ENCODE measurements at regions not wholly inside any gene's neighbourhood (a gene's known extent, or its start where the extent isn't known, plus 50 kb on each side); places are given as distances from the start of the nearest gene placed in this dataset.
"Not testable (repeated sequence)": the region's sequence is repeated elsewhere in the genome, so short reads cannot be mapped to it uniquely, and the experiment has no call there.

GRCh38 chr14:51462182-51462581 lies 189.5 kb upstream of the FRMD6 start:
- H3K27ac ChIP-seq: no peak overlapping the region
- no peak for ATAC-seq
- H3K9me3 ChIP-seq: no peaks in the 10 kb centered on the region
- H3K4me3 ChIP-seq: no peak overlapping the region
- H3K4me1 ChIP-seq: no peaks in the 10 kb centered on the region
- no peaks in the 10 kb centered on the region for H3K27me3 ChIP-seq (ENCODE audit: low read depth)
- TF ChIP-seq, protein P1, sequence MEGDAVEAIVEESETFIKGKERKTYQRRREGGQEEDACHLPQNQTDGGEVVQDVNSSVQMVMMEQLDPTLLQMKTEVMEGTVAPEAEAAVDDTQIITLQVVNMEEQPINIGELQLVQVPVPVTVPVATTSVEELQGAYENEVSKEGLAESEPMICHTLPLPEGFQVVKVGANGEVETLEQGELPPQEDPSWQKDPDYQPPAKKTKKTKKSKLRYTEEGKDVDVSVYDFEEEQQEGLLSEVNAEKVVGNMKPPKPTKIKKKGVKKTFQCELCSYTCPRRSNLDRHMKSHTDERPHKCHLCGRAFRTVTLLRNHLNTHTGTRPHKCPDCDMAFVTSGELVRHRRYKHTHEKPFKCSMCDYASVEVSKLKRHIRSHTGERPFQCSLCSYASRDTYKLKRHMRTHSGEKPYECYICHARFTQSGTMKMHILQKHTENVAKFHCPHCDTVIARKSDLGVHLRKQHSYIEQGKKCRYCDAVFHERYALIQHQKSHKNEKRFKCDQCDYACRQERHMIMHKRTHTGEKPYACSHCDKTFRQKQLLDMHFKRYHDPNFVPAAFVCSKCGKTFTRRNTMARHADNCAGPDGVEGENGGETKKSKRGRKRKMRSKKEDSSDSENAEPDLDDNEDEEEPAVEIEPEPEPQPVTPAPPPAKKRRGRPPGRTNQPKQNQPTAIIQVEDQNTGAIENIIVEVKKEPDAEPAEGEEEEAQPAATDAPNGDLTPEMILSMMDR (IDR thresholded peaks at IDR 0.05): no peak
- DNase-seq: no peak
- intact Hi-C loops (cut with DNase I): no loop called here
- H3K36me3 ChIP-seq: no peaks in the 10 kb centered on the region

DNA sequence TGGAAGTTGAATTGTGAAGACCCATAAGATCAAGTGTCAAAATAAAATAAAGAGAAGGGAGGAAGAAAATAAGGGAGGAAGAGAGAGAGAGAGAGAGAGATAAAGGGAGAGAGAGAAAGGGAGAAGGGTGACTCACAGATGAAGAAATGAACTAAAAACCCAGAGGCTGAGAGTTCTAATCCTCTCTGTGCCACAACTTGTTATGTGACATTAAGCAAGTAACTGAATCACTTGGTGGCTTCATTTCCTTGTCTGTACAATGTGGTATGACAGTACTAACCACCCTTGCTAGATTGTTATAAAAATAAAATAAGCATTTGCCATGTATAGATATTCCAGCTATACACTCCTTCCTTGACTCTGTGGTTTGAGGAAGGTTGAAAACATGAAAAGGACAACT lies 189.0 kb upstream of the FRMD6 start:
- ATAC-seq: no peak
- no peaks in the 10 kb centered on the region for H3K9me3 ChIP-seq
- no peaks in the 10 kb centered on the region for H3K4me1 ChIP-seq
- TF ChIP-seq, protein P1 (IDR thresholded peaks at IDR 0.05): no peak
- H3K4me3 ChIP-seq: no peak overlapping the region
- no peak overlapping the region for H3K27ac ChIP-seq
- intact Hi-C loops (cut with DNase I): no loop called here
- H3K27me3 ChIP-seq (ENCODE audit: low read depth): no peaks in the 10 kb centered on the region
- no peaks in the 10 kb centered on the region for H3K36me3 ChIP-seq
- DNase-seq: no peak

- Histone ChIP-seq H3K27me3 (ENCODE audit: low read depth) (no peaks in the 10 kb centered on the region), H3K4me3 (no peak overlapping the region), H3K9me3 (no peaks in the 10 kb centered on the region), H3K27ac (no peak overlapping the region), H3K36me3 (no peaks in the 10 kb centered on the region), H3K4me1 (no peaks in the 10 kb centered on the region)
- intact Hi-C loops (cut with DNase I): no loop called here
- DNase-seq (no peak), ATAC-seq (no peak)
- TF ChIP-seq, protein P1 (IDR thresholded peaks at IDR 0.05): no peak
Measured at GRCh38 chr14:51463461-51463860, 188.2 kb upstream of the FRMD6 start.

GRCh38 chr14:51464411-51464810 lies 187.3 kb upstream of the FRMD6 start:
- TF ChIP-seq, protein P1 (IDR thresholded peaks at IDR 0.05): no peak
- DNase-seq (no peak), ATAC-seq (no peak)
- Histone ChIP-seq H3K27me3 (ENCODE audit: low read depth) (no peaks in the 10 kb centered on the region), H3K4me1 (no peaks in the 10 kb centered on the region), H3K36me3 (no peaks in the 10 kb centered on the region), H3K4me3 (no peak overlapping the region), H3K9me3 (no peaks in the 10 kb centered on the region), H3K27ac (no peak overlapping the region)
- intact Hi-C loops (cut with DNase I): no loop called here

DNA sequence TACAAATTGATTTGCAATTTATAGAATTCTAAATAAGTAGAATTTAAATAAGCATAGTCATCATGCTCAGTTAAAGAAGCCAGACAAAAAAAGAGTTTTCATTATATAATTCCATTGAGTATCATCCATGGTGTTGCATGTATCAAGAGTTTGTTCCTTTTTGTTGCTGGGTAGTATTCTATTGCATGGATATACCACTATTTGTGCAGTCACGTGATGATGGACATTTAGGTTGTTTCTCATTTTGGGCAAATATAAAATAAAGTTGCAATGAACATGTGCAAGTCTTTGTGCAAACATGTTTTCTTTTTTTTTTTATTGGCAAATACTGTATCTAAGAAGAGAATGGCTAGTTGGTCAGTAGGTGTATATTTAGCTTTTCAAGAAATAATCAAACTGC lies 186.2 kb upstream of the FRMD6 start:
- DNase-seq (no peak), ATAC-seq (no peak)
- Histone ChIP-seq H3K27me3 (ENCODE audit: low read depth) (no peaks in the 10 kb centered on the region), H3K9me3 (no peaks in the 10 kb centered on the region), H3K27ac (no peak overlapping the region), H3K4me1 (no peaks in the 10 kb centered on the region), H3K36me3 (no peaks in the 10 kb centered on the region), H3K4me3 (no peak overlapping the region)
- TF ChIP-seq, protein P1 (IDR thresholded peaks at IDR 0.05): no peak
- intact Hi-C loops (cut with DNase I): no loop called here

GRCh38 chr14:51467392-51467791 lies 184.3 kb upstream of the FRMD6 start:
- H3K9me3 ChIP-seq; ATAC-seq; H3K4me1 ChIP-seq; H3K27ac ChIP-seq; DNase-seq; intact Hi-C loops (cut with DNase I); H3K36me3 ChIP-seq; H3K4me3 ChIP-seq; H3K27me3 ChIP-seq (ENCODE audit: low read depth): not testable (repeated sequence)
